Activated naive CD4-positive, alpha-beta T cell treated with anti-CD3 and anti-CD28 coated beads, Interleukin-2, amount 50 U/mL, for 16 hours (primary cell): ENCODE measurements at regions not wholly inside any gene's neighbourhood (a gene's known extent, or its start where the extent isn't known, plus 50 kb on each side); places are given as distances from the start of the nearest gene placed in this dataset.

Source experiments
- DNase-seq: peaks from one replicate; pipeline ENCODE4 v3.0.0-alpha.2; 2020

DNA sequence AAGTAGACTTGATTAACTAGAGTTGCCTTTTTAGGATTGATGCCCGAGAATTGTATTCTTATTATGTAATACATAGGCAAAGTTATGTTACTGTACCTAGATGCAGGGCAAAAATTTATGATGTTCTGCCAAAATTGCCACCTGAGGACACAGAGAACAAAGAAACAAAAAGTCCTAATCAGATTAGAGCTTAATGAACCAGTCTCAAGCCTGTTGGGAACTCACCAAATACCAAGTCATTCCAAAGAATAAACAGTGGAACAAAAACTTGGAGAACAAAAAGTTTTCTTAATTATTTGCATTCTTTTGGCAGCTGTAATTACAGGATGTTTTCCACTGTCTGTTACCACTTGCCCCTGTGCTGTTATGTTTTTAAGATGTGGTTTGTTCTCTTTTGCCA lies 154.7 kb upstream of the SGK1 start:
- no peak for DNase-seq

DNA sequence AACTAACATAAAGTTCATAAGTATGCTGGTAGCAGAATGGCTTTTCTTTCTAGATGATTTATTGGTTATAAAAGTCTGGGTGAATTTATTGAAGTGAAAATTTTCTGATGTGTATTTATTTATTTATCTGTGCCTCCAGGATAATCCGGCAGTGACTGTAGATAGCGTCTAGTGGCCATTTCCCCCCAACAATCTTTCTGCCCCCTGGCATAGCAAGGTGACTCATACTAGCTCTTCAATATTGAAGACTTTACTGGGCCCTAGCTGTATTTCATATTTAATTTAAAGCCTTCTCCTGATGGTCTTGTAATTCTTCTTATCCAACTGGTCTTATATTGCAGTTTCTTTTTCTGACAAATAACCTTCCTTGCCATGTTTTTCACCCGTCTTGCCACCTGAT lies 154.1 kb upstream of the SGK1 start:
- no peak for DNase-seq

DNA sequence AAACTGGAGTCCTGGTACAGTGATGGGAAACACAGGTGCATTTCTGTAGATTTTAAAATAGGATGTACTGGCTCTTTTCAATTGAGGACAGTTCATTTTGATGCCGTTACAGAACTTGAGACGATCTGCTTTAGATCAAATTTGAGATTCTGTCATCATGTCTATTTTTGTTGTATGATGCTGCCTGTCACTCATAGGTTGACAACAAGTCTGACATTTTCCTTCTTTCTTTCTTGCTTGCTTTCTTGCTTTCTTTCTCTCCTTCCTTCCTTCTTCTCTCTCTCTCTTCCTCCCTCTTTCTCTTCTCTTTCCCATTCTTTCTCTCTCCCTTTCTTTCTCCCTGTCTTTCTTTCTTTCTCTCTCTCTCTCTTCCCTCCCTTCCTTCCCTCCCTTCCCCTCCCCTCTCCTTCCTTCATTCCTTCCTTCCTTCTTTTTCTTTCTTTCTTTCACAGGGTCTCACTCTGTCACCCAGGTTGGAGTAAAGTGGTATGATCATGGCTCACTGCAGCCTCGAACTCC lies 152.6 kb upstream of the SGK1 start:
- no peak for DNase-seq

DNA sequence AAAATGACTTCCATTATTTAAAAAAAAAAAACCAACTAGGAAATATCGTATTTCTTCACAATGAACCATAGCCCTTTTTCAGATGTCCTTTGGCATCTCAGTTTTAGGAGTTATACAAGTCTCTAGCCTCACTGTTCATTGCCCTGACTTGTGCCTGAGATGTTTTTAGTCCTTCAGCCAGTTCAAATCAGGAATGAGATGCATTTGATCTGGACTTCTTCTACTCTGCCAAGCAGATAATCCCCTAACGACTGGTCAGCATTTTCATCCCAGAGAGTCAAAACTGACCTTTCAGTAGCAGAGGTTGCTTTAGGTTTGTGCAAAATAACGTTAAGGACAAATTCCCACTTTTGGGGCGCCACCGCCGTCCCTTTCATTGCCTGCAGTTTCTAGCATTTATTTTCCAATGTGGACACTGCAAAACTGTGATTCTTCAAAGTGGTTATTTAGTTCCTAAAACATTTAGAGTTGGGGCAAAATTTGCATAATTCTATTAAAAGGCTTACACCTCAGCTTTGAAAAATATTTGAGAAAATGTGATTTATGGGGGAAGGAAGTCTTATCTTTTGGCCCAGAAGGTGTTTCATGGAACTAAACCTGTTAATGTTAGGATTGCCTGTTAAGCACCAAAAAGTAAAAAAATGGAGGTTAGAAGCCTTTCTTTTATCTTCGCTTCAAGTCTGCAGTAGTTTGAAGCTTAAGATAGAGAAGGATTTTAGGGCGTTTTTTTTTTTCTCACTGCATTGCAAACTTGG lies 152.0 kb upstream of the SGK1 start:
- DNase-seq = no peak

DNA sequence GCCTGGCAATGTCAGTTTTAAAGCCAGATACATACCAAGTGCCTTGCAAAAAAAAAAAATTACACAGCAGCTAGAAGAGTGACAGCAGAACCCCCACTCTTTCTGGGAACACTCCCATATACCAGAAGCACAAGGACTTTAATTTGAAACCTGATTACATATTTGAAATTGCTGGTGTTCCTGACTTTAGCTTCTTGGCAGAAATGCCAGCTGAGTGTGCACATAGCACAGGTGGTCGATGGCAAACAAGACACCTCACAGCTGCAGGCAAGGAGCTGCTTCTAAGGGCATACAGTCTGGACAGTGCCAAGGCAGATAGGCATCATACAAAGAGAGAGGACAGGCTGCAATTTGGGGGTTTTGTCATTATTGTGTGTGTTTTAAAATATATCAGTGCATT lies 150.7 kb upstream of the SGK1 start:
- no peak for DNase-seq

DNA sequence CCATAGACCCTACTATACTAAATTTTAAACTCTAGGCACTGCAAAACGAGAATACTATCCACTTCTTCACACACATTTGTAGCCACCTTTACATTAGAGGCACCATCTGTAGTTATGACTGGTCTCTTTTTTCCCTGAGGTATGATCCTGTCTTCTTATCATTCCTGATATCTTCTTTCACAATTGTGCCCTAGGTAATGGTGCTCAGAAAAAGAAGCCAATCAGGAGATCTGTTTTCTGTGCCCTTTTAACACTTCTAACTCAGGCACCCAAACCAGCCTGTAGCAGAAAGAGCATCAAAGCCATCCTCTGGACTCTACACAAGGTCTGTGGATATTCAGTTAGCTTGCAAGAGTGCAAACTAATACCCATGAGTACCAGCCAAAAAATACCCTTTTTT lies 149.7 kb upstream of the SGK1 start:
- DNase-seq = no peak

DNA sequence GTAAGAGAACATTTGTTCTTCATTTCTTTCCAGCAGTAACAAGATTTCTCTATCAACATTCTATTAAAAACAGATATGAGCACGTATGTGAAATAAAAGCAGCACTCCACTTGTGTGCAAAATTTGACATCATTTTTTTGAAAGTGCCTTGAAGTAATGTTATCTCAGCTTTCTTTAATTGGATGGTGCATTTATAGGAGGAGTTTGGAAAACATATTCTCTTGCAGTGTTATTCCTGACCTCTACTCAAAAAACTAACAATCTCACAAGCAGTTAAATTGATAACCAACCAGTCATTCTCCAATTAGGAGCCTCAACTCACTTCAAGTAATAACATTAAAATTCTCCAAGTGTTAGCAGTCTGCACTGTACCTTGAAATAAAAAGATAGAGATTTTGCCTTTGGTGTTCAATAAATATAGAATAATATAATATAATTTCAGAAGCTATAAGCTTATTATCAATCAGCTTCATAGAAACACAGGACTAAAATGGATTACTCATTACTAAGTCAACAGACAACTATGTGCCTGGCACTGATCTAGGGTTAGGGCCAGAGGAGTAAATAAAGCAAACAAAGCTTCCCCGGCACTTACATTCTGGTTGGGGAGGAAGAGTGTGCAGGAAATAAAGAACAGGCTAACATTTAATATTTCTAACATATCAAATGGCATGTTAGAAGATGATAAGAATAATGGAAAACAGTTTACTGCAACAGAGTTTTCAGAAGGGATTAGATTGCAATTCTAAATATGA lies 149.0 kb upstream of the SGK1 start:
- DNase-seq = no peak

DNA sequence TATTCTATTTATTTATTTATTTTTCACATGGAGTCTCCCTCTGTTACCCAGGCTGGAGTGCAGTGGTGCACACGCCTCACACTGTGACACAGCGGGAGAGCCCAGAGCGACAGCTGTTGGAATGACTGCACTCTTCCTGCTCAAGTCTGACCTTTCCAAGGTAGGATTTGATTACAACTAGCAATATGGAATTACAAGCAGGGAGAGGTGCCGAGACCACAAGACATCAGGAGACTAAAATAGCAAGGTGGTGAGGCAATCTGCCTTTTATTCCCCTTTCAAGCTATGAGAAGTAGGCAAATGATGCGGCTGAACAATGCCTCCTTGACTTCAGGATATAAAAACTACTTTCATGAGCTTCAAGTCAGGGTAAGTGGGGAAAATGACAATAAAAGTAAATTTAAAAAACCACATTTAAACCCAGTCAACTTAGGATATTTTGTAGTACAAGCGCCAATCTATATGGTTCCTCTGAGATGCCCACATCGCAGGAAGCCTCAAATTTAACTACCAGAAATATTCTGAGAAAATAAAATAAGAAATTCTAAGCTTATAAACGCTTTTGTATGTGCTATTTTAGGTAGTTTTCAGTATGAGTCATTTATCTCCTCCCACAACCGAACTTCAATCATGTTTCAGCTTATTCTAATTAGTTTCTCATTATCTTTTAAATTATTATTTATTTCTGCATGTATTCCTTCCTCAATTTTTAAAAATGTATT lies 146.9 kb upstream of the SGK1 start:
- no peak for DNase-seq

DNA sequence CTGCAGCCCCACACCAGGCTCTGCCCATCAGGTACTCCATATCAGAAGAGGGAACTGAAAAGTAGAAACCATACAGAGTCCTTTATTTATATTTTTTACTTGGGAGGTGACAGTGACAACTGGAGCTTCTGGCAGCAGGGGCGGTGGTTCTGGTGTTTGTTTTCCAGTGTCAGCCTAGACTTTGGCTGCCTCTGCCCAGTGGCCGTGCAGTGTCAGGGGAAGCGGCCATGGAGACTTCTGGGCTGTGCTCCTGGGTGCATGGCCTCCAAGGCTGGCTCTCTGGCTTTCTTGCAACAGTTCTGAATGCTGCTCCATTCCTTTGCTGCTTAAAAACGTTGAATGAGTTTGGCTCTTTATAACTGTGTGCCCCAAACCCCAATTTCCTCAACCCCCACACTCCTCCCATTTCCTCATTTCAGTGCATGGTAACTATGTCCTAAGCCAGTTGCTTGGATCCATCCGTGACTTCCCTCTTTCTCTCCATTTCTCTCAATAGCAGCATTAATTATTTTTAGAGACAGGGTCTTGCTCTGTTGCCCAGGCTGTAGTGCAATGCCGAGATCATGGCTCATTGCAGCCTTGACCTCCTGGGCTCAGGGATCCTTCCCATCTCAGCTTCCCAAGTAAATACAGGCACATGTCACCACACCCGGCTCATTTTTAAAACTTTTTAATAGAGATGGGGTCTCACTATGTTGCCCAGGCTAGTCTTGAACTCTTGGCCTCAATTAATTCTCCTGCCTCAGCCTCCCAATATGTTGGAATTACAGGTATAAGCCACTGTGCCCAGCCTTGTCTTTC lies 141.1 kb upstream of the SGK1 start:
- DNase-seq = no peak

DNA sequence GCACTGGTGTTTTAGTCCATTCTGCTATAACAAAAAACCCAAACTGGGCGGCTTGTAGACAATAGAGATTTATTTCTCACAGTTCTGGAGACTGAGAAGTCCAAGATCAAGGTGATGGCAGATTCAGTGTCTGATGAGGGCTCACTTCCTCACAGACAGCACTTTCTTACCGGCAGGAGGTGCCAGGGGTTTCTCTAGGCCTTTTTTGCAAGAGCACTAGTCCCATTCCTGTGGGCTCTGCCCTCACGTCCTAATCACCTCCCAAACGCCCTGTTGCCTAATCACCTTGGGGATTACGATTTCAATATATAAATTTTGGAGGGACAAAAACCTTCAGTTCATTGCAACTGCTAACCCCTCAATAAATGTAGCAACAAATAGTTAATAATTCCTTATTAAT lies 140.0 kb upstream of the SGK1 start:
- no peak for DNase-seq

DNA sequence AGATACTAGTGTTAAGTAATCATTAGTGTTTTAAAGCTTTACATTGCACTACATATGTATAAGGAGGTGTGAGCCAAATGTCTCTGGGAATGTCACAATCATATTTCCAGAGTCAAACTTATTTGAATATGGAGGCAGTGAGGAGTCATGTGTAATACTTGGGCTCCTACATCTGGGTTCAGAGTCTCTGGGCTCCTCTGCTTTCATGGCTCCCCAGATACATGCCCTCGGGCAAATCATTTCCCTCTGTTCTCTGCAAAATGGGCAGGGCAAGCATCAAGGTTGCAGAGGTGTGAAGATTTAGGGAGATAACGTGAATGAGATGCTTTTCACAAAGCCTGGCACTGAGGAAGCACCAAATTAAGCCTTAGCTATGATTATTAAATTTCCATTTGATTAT lies 138.3 kb upstream of the SGK1 start:
- DNase-seq = no peak

DNA sequence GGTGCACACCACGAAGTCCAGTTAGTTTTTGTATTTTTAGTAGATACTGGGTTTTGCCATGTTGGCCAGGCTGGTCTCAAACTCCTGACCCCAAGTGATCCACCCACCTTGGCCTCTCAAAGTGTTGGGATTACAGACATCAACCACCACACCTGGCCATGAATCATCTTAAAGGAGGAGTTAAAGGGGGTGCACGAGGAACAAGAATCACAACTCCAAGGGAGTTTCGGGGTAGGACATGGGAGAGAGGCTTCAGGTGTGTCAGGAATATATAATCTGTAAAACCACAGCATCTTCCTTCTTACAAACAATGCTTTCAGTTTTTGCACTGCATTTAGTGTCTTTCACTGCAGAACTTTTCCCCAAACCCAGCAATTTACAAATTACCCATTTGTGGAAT lies 137.4 kb upstream of the SGK1 start:
- no peak for DNase-seq

DNA sequence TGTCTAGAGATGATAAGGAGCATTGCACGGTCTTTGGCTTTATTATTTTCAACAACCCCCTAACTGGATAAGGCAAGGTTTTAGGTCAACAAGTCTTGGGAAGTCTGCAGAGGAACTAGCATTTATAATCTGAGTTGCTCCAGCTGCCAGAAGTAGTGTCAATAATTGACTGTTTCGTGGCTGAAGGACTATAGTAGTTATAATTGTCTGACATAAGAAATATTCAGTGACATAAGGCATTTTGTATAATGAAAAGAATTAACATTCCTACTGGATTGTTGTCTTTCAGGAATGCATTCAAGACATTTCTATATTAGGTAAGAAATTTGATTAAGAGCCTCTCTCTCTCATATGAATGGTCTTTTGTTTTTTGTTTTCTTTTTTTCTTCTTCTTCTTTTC lies 136.9 kb upstream of the SGK1 start:
- no peak for DNase-seq

DNA sequence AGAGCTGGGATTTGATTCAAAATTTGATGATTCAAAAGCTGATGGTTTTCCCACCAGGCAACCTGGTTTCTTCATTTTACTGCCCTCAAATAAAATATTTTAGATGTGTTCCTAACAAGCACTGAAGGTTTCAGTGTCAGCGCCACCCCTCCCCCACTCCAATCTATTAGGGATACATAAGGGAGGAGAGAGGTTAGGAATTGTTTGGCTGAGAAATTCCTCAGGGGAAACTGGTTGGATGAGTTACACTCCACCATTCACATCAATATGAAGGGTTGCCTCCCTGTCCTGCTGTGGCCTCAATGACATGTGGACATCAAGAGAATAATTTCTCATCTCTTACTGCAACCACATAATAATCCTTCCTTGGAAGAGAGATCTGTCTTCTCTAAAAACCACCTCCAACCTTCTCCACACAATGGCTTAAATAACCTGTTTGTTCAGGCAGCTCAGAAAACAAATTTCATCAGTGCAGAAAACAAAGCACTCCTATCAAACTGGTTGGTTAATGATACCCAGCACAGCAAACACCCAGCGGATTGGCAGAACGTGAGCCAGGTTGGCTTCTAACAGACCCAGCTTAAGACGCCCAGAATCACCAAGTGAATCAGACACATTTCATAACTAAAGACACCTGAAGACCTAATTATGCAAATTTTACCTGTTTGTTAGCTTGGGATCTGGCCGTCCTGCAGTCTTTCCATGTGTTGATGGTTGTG lies 136.0 kb upstream of the SGK1 start:
- DNase-seq = no peak

DNA sequence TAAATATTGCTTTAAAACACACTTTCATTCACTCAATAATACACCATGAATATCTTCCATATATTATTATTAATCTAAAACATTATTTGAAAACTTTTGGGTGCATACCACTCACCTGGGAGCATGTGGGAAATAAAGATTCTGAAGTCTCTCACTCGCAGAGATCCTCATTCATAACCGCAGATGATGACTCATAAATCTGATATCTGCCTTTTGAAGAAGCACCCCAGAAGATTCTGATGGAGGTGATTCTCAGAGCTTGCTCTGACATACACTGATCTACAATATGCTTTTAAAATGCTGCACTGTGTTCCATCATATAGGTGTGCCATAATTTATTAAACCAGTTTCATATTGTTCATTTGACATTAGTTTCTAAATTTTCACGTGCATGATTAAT lies 135.0 kb upstream of the SGK1 start:
- no peak for DNase-seq

DNA sequence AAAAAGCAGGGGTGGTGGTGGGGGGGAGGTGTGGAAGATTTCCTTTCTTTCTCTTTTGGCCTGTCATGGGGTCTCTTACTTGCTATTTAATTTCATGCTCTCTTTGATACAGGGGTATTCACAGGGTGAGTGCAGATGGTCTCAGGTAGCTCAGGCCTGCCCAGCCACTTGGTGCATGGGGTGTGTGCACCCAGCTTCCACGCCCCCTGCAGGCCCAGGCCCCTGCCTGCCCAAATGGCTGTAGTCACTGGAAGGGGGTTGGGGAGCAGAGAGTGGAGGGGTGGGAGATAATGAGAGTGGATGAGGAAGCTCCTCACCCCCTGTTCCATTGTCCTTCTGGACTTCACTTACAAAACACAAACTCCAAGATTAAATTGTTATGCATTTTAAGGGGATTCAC lies 133.6 kb upstream of the SGK1 start:
- no peak for DNase-seq

DNA sequence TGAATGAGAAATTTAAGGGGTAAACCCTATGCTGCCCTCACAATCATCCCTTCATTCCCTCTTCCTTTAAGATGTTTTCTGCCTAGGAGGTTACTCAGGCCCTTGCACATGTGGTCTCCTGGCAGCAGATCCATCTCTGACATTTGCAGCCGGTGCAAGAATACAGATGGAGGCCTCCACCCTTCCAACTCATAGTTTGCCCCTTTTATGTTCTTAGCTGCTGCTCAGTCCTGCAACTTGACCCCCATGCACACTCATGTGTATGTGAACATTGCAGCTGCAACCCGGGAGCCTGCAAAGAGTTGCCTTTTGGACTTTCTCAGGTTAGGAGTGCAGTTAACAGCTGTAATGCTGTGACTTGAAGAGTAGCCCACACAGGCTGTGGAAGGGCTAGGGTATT lies 131.9 kb upstream of the SGK1 start:
- no peak for DNase-seq

DNA sequence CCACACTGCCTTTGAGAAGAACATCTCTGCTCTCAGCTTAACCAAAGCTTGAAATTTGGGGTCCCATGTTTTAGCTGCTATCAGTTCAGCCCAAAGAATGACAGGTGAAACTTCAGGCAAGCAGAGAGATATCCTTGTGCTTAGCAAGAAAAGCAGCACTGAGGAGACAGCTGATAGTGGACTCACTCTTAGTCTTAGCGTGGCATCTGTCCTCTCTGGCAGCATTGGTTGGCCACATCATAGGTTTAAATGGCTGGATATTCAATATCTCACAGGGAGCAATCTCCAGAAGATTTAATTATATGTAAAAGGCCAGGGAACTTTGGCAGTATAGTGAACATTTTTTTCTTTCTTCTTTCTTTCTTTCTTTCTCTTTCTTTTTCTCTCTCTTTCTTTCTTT lies 131.1 kb upstream of the SGK1 start:
- DNase-seq = no peak

DNA sequence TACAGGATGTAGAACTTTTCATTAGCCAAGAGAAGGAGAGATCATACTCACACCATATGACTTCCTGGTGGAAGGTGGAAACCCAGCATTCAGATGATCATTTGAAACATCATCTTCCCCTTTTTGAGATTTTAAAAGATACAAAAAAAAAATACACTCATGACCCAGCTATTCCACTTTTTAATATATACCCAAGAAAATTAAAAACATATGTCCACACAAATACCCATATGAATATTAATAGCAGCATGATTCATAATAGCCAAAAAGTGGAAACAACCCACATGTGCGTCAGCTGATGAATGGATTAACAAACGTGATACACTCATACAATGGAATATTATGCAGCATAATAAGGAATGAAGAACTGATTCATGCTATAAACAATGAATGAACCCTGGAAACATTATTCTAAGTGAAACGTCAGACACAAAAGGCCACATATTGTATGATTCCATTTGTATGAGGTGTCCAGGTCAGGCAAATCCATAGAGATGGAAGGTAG lies 130.0 kb upstream of the SGK1 start:
- no peak for DNase-seq

DNA sequence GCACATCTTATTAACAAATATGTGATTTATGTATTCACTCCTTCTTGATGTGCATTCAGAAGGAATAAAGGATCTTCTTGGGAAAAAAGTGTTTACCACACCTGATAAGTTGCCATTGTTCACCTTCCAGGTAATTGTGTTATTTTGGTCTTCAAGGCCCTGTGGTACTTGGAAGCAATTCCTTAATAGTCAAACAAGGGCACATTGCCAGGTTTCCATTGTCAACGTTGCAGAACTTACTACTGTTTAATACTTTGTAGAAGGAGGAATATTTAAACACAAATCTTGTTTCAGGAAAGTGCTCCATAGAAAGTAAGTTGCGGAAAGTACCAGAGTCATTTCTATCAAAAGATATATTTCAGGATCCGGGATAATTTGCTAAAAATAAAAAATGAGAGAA lies 129.5 kb upstream of the SGK1 start:
- no peak for DNase-seq

DNA sequence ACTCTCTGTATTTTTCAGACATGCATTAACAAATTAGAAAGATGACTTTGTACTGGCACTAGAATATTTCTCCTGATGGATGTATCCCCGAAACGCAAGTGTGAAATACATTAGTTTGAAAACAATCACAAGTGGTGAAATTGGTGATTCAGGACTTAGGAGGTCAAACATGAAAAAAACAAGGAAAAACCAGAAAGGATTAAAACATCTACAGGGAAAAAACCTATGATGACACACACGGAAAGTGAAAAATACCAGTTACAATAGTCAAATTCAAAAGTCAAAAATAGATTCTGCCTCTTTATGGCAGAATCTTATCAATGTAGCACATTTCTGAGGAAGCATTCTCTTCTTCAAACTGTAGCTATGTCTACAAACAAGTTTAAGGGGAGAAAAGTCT lies 129.0 kb upstream of the SGK1 start:
- no peak for DNase-seq

DNA sequence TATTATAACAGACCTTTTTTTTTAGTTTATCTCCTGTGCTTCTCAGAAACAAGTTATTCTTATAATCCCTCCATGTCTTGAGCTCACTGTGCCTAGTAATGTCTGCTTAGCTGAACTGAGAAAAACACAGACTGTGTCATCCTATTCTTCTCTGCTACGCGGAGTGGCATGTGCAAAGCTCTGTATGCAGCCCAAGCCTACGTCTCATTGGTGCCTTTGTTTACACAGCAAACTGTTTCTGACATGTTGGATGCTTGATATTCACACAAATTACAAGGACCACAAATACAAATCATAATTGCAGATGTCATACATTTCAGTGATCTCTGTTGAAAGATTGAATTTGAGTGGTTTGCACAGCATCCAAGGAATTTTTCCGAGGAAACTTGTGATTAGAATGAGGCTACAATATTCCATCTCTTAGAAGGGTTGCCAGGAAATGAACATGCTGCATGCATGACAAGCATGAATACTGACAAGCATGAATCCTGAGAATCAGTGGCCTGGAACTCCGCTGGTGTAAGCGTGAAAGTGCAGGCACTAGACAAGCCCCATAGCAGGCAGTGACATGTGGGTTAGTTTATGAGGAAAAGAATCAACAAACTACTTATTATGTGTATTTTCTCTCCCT lies 128.4 kb upstream of the SGK1 start:
- no peak for DNase-seq
